ENCODE measurements at regions not wholly inside any gene's neighbourhood (a gene's known extent, or its start where the extent isn't known, plus 50 kb on each side); places are given as distances from the start of the nearest gene placed in this dataset.

- Histone ChIP-seq H3K4me2 (ENCODE audit: low read depth, low read length) (no peak overlapping the region), H3K27ac (ENCODE audit: low read length) (no peak overlapping the region), H3K79me2 (ENCODE audit: low read length) (no peaks in the 10 kb centered on the region), H3K9me2 (replicated peaks; ENCODE audit: insufficient read depth, low read length) (no peaks in the 10 kb centered on the region), H3K36me3 (replicated peaks; ENCODE audit: insufficient read depth, low read length) (no peaks in the 10 kb centered on the region), H3F3A (ENCODE audit: insufficient read depth, low read length) (no peaks in the 10 kb centered on the region), H3K4me3 (ENCODE audit: low read length) (no peak overlapping the region), H3K4me1 (ENCODE audit: low read length) (no peaks in the 10 kb centered on the region), H4K20me1 (ENCODE audit: insufficient read depth, low read length) (no peaks in the 10 kb centered on the region), H3K9me3 (replicated peaks; ENCODE audit: insufficient read depth, low read length) (no peaks in the 10 kb centered on the region), H3K9ac (ENCODE audit: low read length) (no peak overlapping the region), H3K27me3 (replicated peaks; ENCODE audit: insufficient read depth, low read length) (no peaks in the 10 kb centered on the region), H2AFZ (ENCODE audit: low read length) (no peak overlapping the region)
- TF ChIP-seq CTCF (IDR thresholded peaks at IDR 0.05; ENCODE audit: low read length) = no peak
- TF ChIP-seq EZH2phosphoT487 (IDR thresholded peaks at IDR 0.05; ENCODE audit: low read length) = no peak
- no peak for TF ChIP-seq EZH2 (optimal IDR thresholded peaks at IDR 0.05; ENCODE audit: low read depth, low read length)
- DNase-seq = no peak
Observed at GRCh38 chr3:61340931-61341461, 89.7 kb upstream of the FHIT start.

GRCh38 chr3:61343543-61343942 lies 92.3 kb upstream of the FHIT start:
- no peak for DNase-seq

GRCh38 chr3:61345020-61345419 lies 93.8 kb upstream of the FHIT start:
- no peak for DNase-seq
- Histone ChIP-seq H3K9ac (ENCODE audit: low read length) (no peak overlapping the region), H3K4me1 (ENCODE audit: low read length) (no peaks in the 10 kb centered on the region), H3K27me3 (replicated peaks; ENCODE audit: insufficient read depth, low read length) (no peaks in the 10 kb centered on the region), H4K20me1 (ENCODE audit: insufficient read depth, low read length) (no peaks in the 10 kb centered on the region), H3K79me2 (ENCODE audit: low read length) (no peaks in the 10 kb centered on the region), H3K9me3 (replicated peaks; ENCODE audit: insufficient read depth, low read length) (no peaks in the 10 kb centered on the region), H2AFZ (ENCODE audit: low read length) (no peak overlapping the region), H3K27ac (ENCODE audit: low read length) (no peak overlapping the region), H3K9me2 (replicated peaks; ENCODE audit: insufficient read depth, low read length) (no peaks in the 10 kb centered on the region), H3K4me3 (ENCODE audit: low read length) (no peak overlapping the region), H3K4me2 (ENCODE audit: low read depth, low read length) (no peak overlapping the region), H3F3A (ENCODE audit: insufficient read depth, low read length) (no peaks in the 10 kb centered on the region), H3K36me3 (replicated peaks; ENCODE audit: insufficient read depth, low read length) (no peaks in the 10 kb centered on the region)
- TF ChIP-seq CTCF (IDR thresholded peaks at IDR 0.05; ENCODE audit: low read length) (no peak), EZH2phosphoT487 (IDR thresholded peaks at IDR 0.05; ENCODE audit: low read length) (no peak), EZH2 (optimal IDR thresholded peaks at IDR 0.05; ENCODE audit: low read depth, low read length) (no peak)

More at GRCh38 chr3:61343543-61343942, 92.3 kb upstream of the FHIT start:
- Histone ChIP-seq H3K27me3 (replicated peaks; ENCODE audit: insufficient read depth, low read length) (no peaks in the 10 kb centered on the region), H3K27ac (ENCODE audit: low read length) (no peak overlapping the region), H3K9me3 (replicated peaks; ENCODE audit: insufficient read depth, low read length) (no peaks in the 10 kb centered on the region), H3K9ac (ENCODE audit: low read length) (no peak overlapping the region), H4K20me1 (ENCODE audit: insufficient read depth, low read length) (no peaks in the 10 kb centered on the region), H2AFZ (ENCODE audit: low read length) (no peak overlapping the region), H3K36me3 (replicated peaks; ENCODE audit: insufficient read depth, low read length) (no peaks in the 10 kb centered on the region), H3K79me2 (ENCODE audit: low read length) (no peaks in the 10 kb centered on the region), H3K4me2 (ENCODE audit: low read depth, low read length) (no peak overlapping the region), H3F3A (ENCODE audit: insufficient read depth, low read length) (no peaks in the 10 kb centered on the region), H3K4me1 (ENCODE audit: low read length) (no peaks in the 10 kb centered on the region), H3K4me3 (ENCODE audit: low read length) (no peak overlapping the region), H3K9me2 (replicated peaks; ENCODE audit: insufficient read depth, low read length) (no peaks in the 10 kb centered on the region)
- TF ChIP-seq EZH2 (optimal IDR thresholded peaks at IDR 0.05; ENCODE audit: low read depth, low read length) (no peak), CTCF (IDR thresholded peaks at IDR 0.05; ENCODE audit: low read length) (no peak), EZH2phosphoT487 (IDR thresholded peaks at IDR 0.05; ENCODE audit: low read length) (no peak)

All from MM.1S (cell line).